Fibroblast of lung (primary cell): ENCODE measurements at regions not wholly inside any gene's neighbourhood (a gene's known extent, or its start where the extent isn't known, plus 50 kb on each side); places are given as distances from the start of the nearest gene placed in this dataset.

Source experiments
- DNase-seq, 2 donors: peaks; one replicate each; pipeline versions ENCODE4 v3.0.0 to v3.0.0-alpha.2; 2010; ENCODE audit warnings: low read depth in 2 of 2
- H2AFZ ChIP-seq: 2 replicates; pipeline ENCODE4 v1.5.1; 2012; ENCODE audit warnings: low read length, control low read depth, inconsistent platforms
- H3K27ac ChIP-seq: 2 replicates; pipeline ENCODE4 v1.5.1; 2011; ENCODE audit warnings: low read length, control low read depth; ENCODE audit not compliant: insufficient read depth
- H3K27me3 ChIP-seq: 2 replicates; pipeline ENCODE4 v1.5.1; 2011; ENCODE audit warnings: mild to moderate bottlenecking, low read length; ENCODE audit not compliant: control insufficient read depth, insufficient read depth
- H3K36me3 ChIP-seq: 2 replicates; pipeline ENCODE4 v1.5.1; 2011; ENCODE audit warnings: low read length; ENCODE audit not compliant: control insufficient read depth, insufficient read depth
- H3K4me1 ChIP-seq: 2 replicates; pipeline ENCODE4 v1.5.1; 2011; ENCODE audit warnings: low read length; ENCODE audit not compliant: control insufficient read depth, insufficient read depth; ENCODE audit errors: extremely low read depth
- H3K4me2 ChIP-seq: 2 replicates; pipeline ENCODE4 v1.5.1; 2011; ENCODE audit warnings: low read length, control low read depth; ENCODE audit not compliant: insufficient read depth; ENCODE audit errors: extremely low read depth
- H3K4me3 ChIP-seq, 4 experiments: fragments of 200-600 bp in 1 of 4; sonication (generic) in 1 of 4; replicated peaks in 1 of 4; 2 replicates each; pipeline ENCODE4 v1.5.1; 2011 to 2016; ENCODE audit warnings: low read length in 4 of 4, low read depth in 3 of 4, mild to moderate bottlenecking in 3 of 4, control low read depth in 2 of 4, inconsistent platforms in 1 of 4, mixed read lengths in 1 of 4; ENCODE audit not compliant: insufficient read depth in 1 of 4; ENCODE audit errors: control extremely low read depth in 1 of 4
- H3K79me2 ChIP-seq: 2 replicates; pipeline ENCODE4 v1.5.1; 2012; ENCODE audit warnings: mild to moderate bottlenecking, low read length, inconsistent platforms; ENCODE audit not compliant: control insufficient read depth, insufficient read depth
- H3K9ac ChIP-seq: 2 replicates; pipeline ENCODE4 v1.5.1; 2011; ENCODE audit warnings: mild to moderate bottlenecking, low read length, control low read depth; ENCODE audit not compliant: insufficient read depth
- H3K9me3 ChIP-seq: 2 replicates; pipeline ENCODE4 v1.5.1; 2012; ENCODE audit warnings: low read depth, low read length; ENCODE audit not compliant: control insufficient read depth, insufficient read depth
- H4K20me1 ChIP-seq: 2 replicates; pipeline ENCODE4 v1.5.1; 2011; ENCODE audit warnings: low read length; ENCODE audit not compliant: control insufficient read depth, insufficient read depth; ENCODE audit errors: extremely low read depth
- EZH2 ChIP-seq: IDR thresholded peaks from 2 replicates; pipeline ENCODE4 v1.5.1; 2012; ENCODE audit warnings: low read length, control low read depth, mild to moderate bottlenecking; ENCODE audit errors: missing control alignments
- TF ChIP-seq, protein P1 (sequence below), 2 donors: IDR thresholded peaks in 1 of 2; conservative IDR thresholded peaks in 1 of 2; 1 replicate in 1 of 2; 2 replicates in 1 of 2; pipeline ENCODE4 v1.5.1; 2011 to 2012; ENCODE audit warnings: low read length in 2 of 2, control low read depth in 1 of 2, inconsistent platforms in 1 of 2, low read depth in 1 of 2, mild to moderate bottlenecking in 1 of 2

DNA sequence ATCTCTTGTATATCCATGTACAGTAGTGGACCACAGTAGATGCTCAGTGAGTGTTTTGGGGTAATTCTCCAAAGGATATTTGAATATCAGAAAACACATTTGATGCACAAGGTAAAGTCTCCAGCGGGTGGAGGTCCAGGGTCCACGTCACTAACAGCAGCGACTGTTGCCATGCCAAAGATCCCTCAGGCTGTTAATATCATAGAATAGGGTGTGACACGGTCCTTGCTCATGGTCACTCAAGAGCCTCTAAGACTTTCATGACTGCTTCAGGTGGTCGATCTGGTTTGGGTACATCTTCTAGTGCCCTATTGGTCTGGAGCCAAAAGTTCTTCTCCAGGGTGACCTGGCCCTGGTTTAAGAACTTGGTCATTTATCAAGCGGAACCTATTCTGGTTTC, 90.8 kb downstream of the OLIG3 start:
- TF ChIP-seq, protein P1, sequence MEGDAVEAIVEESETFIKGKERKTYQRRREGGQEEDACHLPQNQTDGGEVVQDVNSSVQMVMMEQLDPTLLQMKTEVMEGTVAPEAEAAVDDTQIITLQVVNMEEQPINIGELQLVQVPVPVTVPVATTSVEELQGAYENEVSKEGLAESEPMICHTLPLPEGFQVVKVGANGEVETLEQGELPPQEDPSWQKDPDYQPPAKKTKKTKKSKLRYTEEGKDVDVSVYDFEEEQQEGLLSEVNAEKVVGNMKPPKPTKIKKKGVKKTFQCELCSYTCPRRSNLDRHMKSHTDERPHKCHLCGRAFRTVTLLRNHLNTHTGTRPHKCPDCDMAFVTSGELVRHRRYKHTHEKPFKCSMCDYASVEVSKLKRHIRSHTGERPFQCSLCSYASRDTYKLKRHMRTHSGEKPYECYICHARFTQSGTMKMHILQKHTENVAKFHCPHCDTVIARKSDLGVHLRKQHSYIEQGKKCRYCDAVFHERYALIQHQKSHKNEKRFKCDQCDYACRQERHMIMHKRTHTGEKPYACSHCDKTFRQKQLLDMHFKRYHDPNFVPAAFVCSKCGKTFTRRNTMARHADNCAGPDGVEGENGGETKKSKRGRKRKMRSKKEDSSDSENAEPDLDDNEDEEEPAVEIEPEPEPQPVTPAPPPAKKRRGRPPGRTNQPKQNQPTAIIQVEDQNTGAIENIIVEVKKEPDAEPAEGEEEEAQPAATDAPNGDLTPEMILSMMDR (conservative IDR thresholded peaks at IDR 0.05 in 1 of 2, IDR thresholded peaks at IDR 0.05 in 1 of 2; ENCODE audit: low read depth in 1 of 2, low read length in 2 of 2) = no peak
- no peak for TF ChIP-seq EZH2
- Histone ChIP-seq H3K79me2 (no peaks in the 10 kb centered on the region), H3K36me3 (no peaks in the 10 kb centered on the region), H3K4me2 (no peak overlapping the region), H3K4me3 (no peak overlapping the region), H3K27ac (no peak overlapping the region), H2AFZ (no peak overlapping the region), H4K20me1 (no peaks in the 10 kb centered on the region), H3K27me3 (peaks cover 5% of the 10 kb centered on the region), H3K9ac (no peak overlapping the region), H3K9me3 (no peaks in the 10 kb centered on the region), H3K4me1 (no peaks in the 10 kb centered on the region)
- DNase-seq = no peak

DNA sequence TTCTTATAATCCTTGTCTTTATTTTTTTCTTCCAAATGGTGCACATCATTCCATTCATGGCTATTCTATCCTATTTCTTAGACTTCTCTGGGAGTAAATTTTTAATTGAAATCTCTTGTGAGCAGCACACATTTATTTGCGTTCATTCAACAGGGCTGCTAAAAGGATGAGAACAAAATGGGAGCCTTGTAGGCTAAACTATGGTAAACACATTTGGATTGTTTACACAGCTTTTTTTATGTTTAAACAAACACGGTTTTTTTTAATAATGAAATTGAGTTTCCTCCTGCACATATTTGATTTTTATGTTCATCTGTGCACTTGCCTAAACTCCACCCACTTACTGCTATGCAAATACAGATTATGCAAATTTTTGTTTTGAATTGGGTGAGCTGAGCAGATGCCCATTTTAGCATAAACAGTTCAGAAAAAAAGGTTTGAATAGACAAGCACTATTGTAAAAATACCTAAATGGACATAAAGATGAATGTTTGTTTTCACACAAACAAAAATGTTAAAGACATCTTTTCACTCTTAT, 92.0 kb downstream of the OLIG3 start:
- H3K4me1 ChIP-seq = no peaks in the 10 kb centered on the region
- no peak overlapping the region for H3K27ac ChIP-seq
- no peaks in the 10 kb centered on the region for H3K36me3 ChIP-seq
- H3K79me2 ChIP-seq = no peaks in the 10 kb centered on the region
- no peak overlapping the region for H2AFZ ChIP-seq
- DNase-seq = no peak
- no peak overlapping the region for H3K4me2 ChIP-seq
- no peaks in the 10 kb centered on the region for H4K20me1 ChIP-seq
- H3K9me3 ChIP-seq = no peaks in the 10 kb centered on the region
- H3K27me3 ChIP-seq = peaks cover 5% of the 10 kb centered on the region
- H3K9ac ChIP-seq = no peak overlapping the region
- TF ChIP-seq, protein P1 (conservative IDR thresholded peaks at IDR 0.05 in 1 of 2, IDR thresholded peaks at IDR 0.05 in 1 of 2; ENCODE audit: low read depth in 1 of 2, low read length in 2 of 2) = no peak
- TF ChIP-seq EZH2 = no peak
- H3K4me3 ChIP-seq = no peak overlapping the region

DNA sequence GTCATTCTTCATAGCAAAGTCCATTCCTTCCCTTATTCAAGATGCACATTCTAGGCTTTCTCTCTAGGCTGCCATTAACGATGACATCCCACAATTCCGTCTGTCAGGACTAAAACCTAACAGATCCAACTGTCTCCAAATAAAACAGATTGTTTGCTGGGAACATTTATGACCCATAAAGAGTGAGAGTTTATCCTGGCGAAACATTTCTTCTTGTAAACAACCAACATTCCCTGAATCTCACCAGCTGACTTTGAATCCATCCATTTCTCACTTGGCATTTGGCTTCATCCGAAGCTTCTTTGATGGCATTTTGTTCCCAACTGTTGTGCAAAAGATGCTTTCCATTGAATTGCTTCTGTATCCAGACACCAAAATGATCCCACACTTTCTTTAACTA, 93.1 kb downstream of the OLIG3 start:
- Histone ChIP-seq H3K4me1 (no peaks in the 10 kb centered on the region), H3K4me3 (no peak overlapping the region), H4K20me1 (no peaks in the 10 kb centered on the region), H3K36me3 (no peaks in the 10 kb centered on the region), H3K27ac (no peak overlapping the region), H2AFZ (no peak overlapping the region), H3K9me3 (no peaks in the 10 kb centered on the region), H3K9ac (no peak overlapping the region), H3K27me3 (peaks cover 5% of the 10 kb centered on the region), H3K4me2 (no peak overlapping the region), H3K79me2 (no peaks in the 10 kb centered on the region)
- TF ChIP-seq, protein P1 (conservative IDR thresholded peaks at IDR 0.05 in 1 of 2, IDR thresholded peaks at IDR 0.05 in 1 of 2; ENCODE audit: low read depth in 1 of 2, low read length in 2 of 2) = no peak
- no peak for TF ChIP-seq EZH2
- DNase-seq = no peak
